ENCODE measurements at regions not wholly inside any gene's neighbourhood (a gene's known extent, or its start where the extent isn't known, plus 50 kb on each side); places are given as distances from the start of the nearest gene placed in this dataset.
"Not testable (repeated sequence)": the region's sequence is repeated elsewhere in the genome, so short reads cannot be mapped to it uniquely, and the experiment has no call there.

DNA sequence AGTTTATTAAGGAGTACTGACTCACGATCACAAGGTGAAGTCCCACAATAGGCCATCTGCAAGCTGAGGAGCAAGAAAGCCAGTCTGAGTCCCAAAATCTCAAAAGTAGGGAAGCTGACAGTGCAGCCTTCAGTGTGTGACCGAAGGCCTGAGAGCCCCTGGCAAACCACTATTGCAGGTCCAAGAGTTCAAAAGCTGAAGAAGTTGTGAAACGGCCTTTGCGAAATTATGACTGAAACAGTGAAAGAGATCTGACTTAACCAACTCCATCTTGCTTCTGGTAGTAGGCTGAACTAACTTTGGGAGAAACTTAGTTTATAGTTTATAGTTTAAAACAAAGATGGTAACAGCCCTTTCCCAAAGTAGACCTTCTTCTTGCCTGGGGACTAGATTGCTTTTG lies 471.6 kb downstream of the FRK start:
- H3K4me3 ChIP-seq; H3K9me3 Mint-ChIP-seq; H3K4me1 ChIP-seq (ENCODE audit: insufficient read depth); H3K27ac Mint-ChIP-seq; DNase-seq (ENCODE audit: low spot score); H3K27ac ChIP-seq (ENCODE audit: low read depth); H3K9me2 ChIP-seq (ENCODE audit: insufficient read depth); H3K79me2 ChIP-seq (replicated peaks; ENCODE audit: insufficient read depth); H2AFZ ChIP-seq; H3K36me3 Mint-ChIP-seq (ENCODE audit: low read depth); H3K27me3 Mint-ChIP-seq (ENCODE audit: insufficient read depth, low read depth, poor library complexity); H3K4me3 Mint-ChIP-seq; H3K4me1 Mint-ChIP-seq; H3K27me3 ChIP-seq (ENCODE audit: insufficient read depth); H3K36me3 ChIP-seq (ENCODE audit: insufficient read depth); H3K4me2 ChIP-seq; H3F3A ChIP-seq (replicated peaks; ENCODE audit: low read depth); ATAC-seq; H4K20me1 ChIP-seq (replicated peaks; ENCODE audit: insufficient read depth): not testable (repeated sequence)

GRCh38 chr6:115583290-115583689 lies 477.4 kb downstream of the FRK start:
- DNase-seq (ENCODE audit: low spot score) (no peak), ATAC-seq (no peak)
- H3K36me3 ChIP-seq (ENCODE audit: insufficient read depth): no peaks in the 10 kb centered on the region
- no peak overlapping the region for H3K4me2 ChIP-seq
- Mint-ChIP-seq H3K4me1 (no peaks in the 10 kb centered on the region), H3K9me3 (no peaks in the 10 kb centered on the region; the same call in 2 of the 3 replicates), H3K4me3 (no peak overlapping the region), H3K27ac (no peak overlapping the region), H3K36me3 (ENCODE audit: low read depth) (no peaks in the 10 kb centered on the region), H3K27me3 (ENCODE audit: insufficient read depth, low read depth, poor library complexity) (peaks cover 2% of the 10 kb centered on the region)
- H2AFZ ChIP-seq: no peak overlapping the region
- H3K27me3 ChIP-seq (ENCODE audit: insufficient read depth): no peaks in the 10 kb centered on the region
- 0 out of 2 replicates have a peak, but pooled peaks cover 2% of the 10 kb centered on the region for H4K20me1 ChIP-seq (replicated peaks; ENCODE audit: insufficient read depth)
- no peak overlapping the region for H3K4me3 ChIP-seq
- H3K4me1 ChIP-seq (ENCODE audit: insufficient read depth): no peaks in the 10 kb centered on the region
- TF ChIP-seq STAT1 (IDR thresholded peaks at IDR 0.05; ENCODE audit: unreplicated experiment): no peak
- no peak overlapping the region for H3K27ac ChIP-seq (ENCODE audit: low read depth)
- H3F3A ChIP-seq (replicated peaks; ENCODE audit: low read depth): no peaks in the 10 kb centered on the region
- 0 out of 2 replicates have a peak, but pooled peaks cover 3% of the 10 kb centered on the region for H3K9me2 ChIP-seq (ENCODE audit: insufficient read depth)
- H3K79me2 ChIP-seq (replicated peaks; ENCODE audit: insufficient read depth): no peaks in the 10 kb centered on the region

- ATAC-seq: no peak
- H3K36me3 Mint-ChIP-seq (ENCODE audit: low read depth): no peaks in the 10 kb centered on the region
- H3K4me1 Mint-ChIP-seq: no peaks in the 10 kb centered on the region
- TF ChIP-seq CREB1 (CRISPR knock-in tag; IDR thresholded peaks at IDR 0.05; ENCODE audit: low read depth) (no peak), ZNF331 (CRISPR knock-in tag; IDR thresholded peaks at IDR 0.05; ENCODE audit: low read depth) (no peak), NANOG (IDR thresholded peaks at IDR 0.05; ENCODE audit: borderline replicate concordance) (no peak), REST (IDR thresholded peaks at IDR 0.05; ENCODE audit: unreplicated experiment) (no peak), ZNF114 (CRISPR knock-in tag; IDR thresholded peaks at IDR 0.05) (no peak)
- TF ChIP-seq, protein P1, sequence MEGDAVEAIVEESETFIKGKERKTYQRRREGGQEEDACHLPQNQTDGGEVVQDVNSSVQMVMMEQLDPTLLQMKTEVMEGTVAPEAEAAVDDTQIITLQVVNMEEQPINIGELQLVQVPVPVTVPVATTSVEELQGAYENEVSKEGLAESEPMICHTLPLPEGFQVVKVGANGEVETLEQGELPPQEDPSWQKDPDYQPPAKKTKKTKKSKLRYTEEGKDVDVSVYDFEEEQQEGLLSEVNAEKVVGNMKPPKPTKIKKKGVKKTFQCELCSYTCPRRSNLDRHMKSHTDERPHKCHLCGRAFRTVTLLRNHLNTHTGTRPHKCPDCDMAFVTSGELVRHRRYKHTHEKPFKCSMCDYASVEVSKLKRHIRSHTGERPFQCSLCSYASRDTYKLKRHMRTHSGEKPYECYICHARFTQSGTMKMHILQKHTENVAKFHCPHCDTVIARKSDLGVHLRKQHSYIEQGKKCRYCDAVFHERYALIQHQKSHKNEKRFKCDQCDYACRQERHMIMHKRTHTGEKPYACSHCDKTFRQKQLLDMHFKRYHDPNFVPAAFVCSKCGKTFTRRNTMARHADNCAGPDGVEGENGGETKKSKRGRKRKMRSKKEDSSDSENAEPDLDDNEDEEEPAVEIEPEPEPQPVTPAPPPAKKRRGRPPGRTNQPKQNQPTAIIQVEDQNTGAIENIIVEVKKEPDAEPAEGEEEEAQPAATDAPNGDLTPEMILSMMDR (conservative IDR thresholded peaks at IDR 0.05; ENCODE audit: low read depth in 2 of 2): no peak
- TF ChIP-seq, protein P2, sequence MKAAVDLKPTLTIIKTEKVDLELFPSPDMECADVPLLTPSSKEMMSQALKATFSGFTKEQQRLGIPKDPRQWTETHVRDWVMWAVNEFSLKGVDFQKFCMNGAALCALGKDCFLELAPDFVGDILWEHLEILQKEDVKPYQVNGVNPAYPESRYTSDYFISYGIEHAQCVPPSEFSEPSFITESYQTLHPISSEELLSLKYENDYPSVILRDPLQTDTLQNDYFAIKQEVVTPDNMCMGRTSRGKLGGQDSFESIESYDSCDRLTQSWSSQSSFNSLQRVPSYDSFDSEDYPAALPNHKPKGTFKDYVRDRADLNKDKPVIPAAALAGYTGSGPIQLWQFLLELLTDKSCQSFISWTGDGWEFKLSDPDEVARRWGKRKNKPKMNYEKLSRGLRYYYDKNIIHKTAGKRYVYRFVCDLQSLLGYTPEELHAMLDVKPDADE (IDR thresholded peaks at IDR 0.05): no peak
Observed at GRCh38 chr6:115582386-115582785, 478.3 kb downstream of the FRK start.

More at GRCh38 chr6:115582386-115582785, 478.3 kb downstream of the FRK start:
- no peak overlapping the region for H3K4me3 ChIP-seq
- H3K27ac ChIP-seq (ENCODE audit: low read depth): no peak overlapping the region
- no peaks in the 10 kb centered on the region for H3K27me3 ChIP-seq (ENCODE audit: insufficient read depth)
- H3K27ac Mint-ChIP-seq: no peak overlapping the region
- H3K4me2 ChIP-seq: no peak overlapping the region
- H3K36me3 ChIP-seq (ENCODE audit: insufficient read depth): no peaks in the 10 kb centered on the region
- H3K27me3 Mint-ChIP-seq (ENCODE audit: insufficient read depth, low read depth, poor library complexity): peaks cover 2% of the 10 kb centered on the region
- H3K79me2 ChIP-seq (replicated peaks; ENCODE audit: insufficient read depth): no peaks in the 10 kb centered on the region
- no peak for DNase-seq (ENCODE audit: low spot score)
- no peaks in the 10 kb centered on the region for H3F3A ChIP-seq (replicated peaks; ENCODE audit: low read depth)
- H3K4me1 ChIP-seq (ENCODE audit: insufficient read depth): no peaks in the 10 kb centered on the region
- H4K20me1 ChIP-seq (replicated peaks; ENCODE audit: insufficient read depth): 0 out of 2 replicates have a peak, but pooled peaks cover 2% of the 10 kb centered on the region
- no peak overlapping the region for H3K4me3 Mint-ChIP-seq
- no peaks in the 10 kb centered on the region for H3K9me3 Mint-ChIP-seq
- no peak overlapping the region for H2AFZ ChIP-seq
- 0 out of 2 replicates have a peak, but pooled peaks cover 3% of the 10 kb centered on the region for H3K9me2 ChIP-seq (ENCODE audit: insufficient read depth)

All from GM23338 (cell line).